ENCODE measurements at regions not wholly inside any gene's neighbourhood (a gene's known extent, or its start where the extent isn't known, plus 50 kb on each side); places are given as distances from the start of the nearest gene placed in this dataset.

DNA sequence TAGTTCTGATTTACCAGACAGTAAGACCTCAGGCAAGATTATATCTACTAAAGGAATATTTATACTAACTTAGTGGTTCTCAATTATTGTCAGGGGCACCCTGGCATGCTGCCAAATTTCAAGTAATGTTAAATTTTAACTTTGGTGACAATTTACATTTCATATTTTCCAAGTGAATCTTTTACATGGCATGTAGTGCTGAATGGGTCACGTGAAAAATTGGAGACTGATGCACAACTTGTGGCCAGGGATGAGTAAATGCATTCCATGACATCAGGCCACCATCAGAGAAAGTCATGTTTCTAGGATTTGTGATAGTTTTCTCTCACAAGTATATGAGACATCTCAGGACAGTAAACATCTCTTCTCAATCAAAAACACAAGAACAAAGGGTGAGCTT, 202.6 kb upstream of the SOX21 start:
- TF ChIP-seq, protein P1, sequence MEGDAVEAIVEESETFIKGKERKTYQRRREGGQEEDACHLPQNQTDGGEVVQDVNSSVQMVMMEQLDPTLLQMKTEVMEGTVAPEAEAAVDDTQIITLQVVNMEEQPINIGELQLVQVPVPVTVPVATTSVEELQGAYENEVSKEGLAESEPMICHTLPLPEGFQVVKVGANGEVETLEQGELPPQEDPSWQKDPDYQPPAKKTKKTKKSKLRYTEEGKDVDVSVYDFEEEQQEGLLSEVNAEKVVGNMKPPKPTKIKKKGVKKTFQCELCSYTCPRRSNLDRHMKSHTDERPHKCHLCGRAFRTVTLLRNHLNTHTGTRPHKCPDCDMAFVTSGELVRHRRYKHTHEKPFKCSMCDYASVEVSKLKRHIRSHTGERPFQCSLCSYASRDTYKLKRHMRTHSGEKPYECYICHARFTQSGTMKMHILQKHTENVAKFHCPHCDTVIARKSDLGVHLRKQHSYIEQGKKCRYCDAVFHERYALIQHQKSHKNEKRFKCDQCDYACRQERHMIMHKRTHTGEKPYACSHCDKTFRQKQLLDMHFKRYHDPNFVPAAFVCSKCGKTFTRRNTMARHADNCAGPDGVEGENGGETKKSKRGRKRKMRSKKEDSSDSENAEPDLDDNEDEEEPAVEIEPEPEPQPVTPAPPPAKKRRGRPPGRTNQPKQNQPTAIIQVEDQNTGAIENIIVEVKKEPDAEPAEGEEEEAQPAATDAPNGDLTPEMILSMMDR (conservative IDR thresholded peaks at IDR 0.05; ENCODE audit: low read depth, low read length), result no peak
- no peak for DNase-seq (ENCODE audit: low read depth)
- H3K4me3 ChIP-seq (ENCODE audit: low read depth, low read length), result no peak overlapping the region

DNA sequence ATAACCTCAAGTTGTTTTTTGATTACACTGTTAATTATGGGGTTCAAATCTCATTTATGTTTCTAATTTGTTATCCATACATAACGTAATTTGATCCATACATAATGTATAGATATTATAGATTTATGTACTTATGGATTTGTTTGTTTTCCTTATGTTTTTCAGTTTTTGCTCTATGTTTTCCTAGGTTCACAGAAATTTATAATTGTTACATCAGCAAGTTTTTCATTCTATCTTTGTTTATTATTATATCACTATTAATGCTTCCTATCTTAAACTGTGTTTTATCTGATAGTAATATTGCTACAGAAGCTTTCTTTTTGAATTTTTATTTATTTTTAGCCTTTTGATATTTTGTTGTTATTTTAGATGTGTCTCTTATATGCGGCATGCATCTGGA, 194.3 kb upstream of the SOX21 start:
- H3K4me3 ChIP-seq (ENCODE audit: low read depth, low read length), result no peak overlapping the region
- TF ChIP-seq, protein P1 (conservative IDR thresholded peaks at IDR 0.05; ENCODE audit: low read depth, low read length), result no peak
- DNase-seq (ENCODE audit: low read depth), result no peak

DNA sequence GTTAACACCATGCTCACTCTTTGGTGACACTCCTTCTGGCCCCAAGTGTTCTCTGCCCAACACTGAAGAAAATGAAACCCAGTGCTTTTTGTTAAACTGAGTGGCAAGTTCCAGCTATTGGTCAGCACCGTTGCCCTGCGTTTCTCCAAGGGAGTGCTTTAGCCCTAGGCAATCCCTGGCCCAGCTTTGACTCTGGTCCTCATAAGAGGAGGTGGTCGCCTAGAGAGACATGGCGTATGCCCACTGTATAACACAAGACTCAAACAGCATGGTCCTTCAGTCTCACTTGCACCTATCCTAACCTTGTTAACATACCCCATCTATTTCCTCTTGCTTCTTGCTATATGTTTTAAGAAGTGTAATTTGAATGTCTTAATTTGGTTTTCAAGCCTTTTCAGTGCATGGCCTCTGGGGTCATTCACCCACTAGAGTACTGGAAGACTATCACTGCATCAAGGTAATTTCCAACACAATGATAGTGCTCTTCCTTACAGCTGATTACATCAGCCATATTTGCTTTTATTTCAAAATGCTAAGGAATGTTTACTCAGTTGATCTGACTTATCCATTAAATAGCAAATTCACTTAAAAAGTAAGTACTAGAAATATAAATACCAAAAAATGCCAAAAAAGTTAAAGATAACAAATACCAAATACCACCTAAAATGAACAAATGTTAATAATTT, 190.5 kb upstream of the SOX21 start:
- TF ChIP-seq, protein P1 (conservative IDR thresholded peaks at IDR 0.05; ENCODE audit: low read depth, low read length), result no peak
- no peak overlapping the region for H3K4me3 ChIP-seq (ENCODE audit: low read depth, low read length)
- DNase-seq (ENCODE audit: low read depth), result no peak

- DNase-seq (ENCODE audit: low read depth), result no peak
- TF ChIP-seq, protein P1 (conservative IDR thresholded peaks at IDR 0.05; ENCODE audit: low read depth, low read length), result no peak
- H3K4me3 ChIP-seq (ENCODE audit: low read depth, low read length), result no peak overlapping the region
Measured at GRCh38 chr13:94901070-94901469, 188.7 kb upstream of the SOX21 start.

GRCh38 chr13:94896719-94897317, 184.5 kb upstream of the SOX21 start:
- no peak overlapping the region for H3K4me3 ChIP-seq (ENCODE audit: low read depth, low read length)
- DNase-seq (ENCODE audit: low read depth), result no peak
- TF ChIP-seq, protein P1 (conservative IDR thresholded peaks at IDR 0.05; ENCODE audit: low read depth, low read length), result no peak

DNA sequence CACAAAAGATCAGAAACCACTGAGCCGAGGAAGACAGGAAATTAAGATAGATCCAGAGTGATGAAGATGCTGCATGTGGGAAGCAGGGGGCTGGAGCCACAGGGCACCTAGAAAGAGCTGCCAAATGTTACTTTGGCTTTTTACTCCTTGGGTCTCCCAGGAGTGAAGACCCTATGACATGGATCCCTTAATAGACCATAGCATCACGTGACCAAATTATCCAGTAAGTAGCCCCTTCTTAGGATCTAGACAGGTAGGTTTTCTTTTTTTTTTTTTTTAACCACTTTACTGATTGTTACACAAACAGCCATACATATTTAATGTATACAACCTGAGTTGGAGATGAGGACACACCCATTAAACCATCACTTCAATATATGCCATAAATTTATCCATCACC, 183.9 kb upstream of the SOX21 start:
- H3K4me3 ChIP-seq (ENCODE audit: low read depth, low read length), result no peak overlapping the region
- TF ChIP-seq, protein P1 (conservative IDR thresholded peaks at IDR 0.05; ENCODE audit: low read depth, low read length), result no peak
- DNase-seq (ENCODE audit: low read depth), result no peak

DNA sequence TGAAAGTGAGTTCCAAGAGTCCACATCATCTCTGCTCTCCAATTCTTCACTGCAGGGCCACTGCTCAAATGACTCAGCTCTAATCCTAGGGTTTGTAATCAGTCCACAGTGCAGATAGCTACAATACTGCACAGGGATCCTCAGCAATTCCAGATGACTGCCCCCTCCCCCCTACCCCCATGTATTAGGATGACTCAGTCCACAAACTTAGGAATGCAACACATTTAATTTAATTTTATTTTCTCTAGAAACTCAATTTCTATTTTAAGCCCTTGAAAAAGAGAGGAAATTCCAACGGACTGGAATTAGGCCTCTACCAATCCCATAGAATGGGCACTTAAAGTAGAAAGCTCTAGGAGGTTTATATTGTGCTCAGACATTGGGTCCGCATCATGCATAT, 173.8 kb upstream of the SOX21 start:
- no peak overlapping the region for H3K4me3 ChIP-seq (ENCODE audit: low read depth, low read length)
- no peak for DNase-seq (ENCODE audit: low read depth)
- TF ChIP-seq, protein P1 (conservative IDR thresholded peaks at IDR 0.05; ENCODE audit: low read depth, low read length), result no peak

Measured in epithelial cell of proximal tubule (primary cell).